Small intestine (tissue), 7 donors: ENCODE measurements at regions not wholly inside any gene's neighbourhood (a gene's known extent, or its start where the extent isn't known, plus 50 kb on each side); places are given as distances from the start of the nearest gene placed in this dataset.
A peak's percentile ranks its signal among the peaks of the same experiment; 100 is the strongest.

Experiments
- DNase-seq, 2 donors: peaks; one replicate each; pipeline versions ENCODE4 v3.0.0 to v3.0.0-alpha.2; 2013
- FAIRE-seq: peaks from 2 replicates; lab custom pipeline; 2012; peaks lifted over from hg19 to GRCh38; lab: Jason Lieb, UNC
- H3K27ac ChIP-seq, 3 donors: one replicate each; pipeline ENCODE4 v1.5.1; 2013; ENCODE audit warnings: low read length in 2 of 3, mild to moderate bottlenecking in 2 of 3, control low read depth in 1 of 3, inconsistent platforms in 1 of 3, low read depth in 1 of 3, moderate library complexity in 1 of 3
- H3K27me3 ChIP-seq, 3 donors: one replicate each; pipeline ENCODE4 v1.6.1; 2013; ENCODE audit warnings: low read length in 3 of 3, inconsistent platforms in 1 of 3; ENCODE audit not compliant: control insufficient read depth in 3 of 3, insufficient read depth in 3 of 3
- H3K36me3 ChIP-seq, 3 donors: one replicate each; pipeline ENCODE4 v1.6.1; 2013; ENCODE audit warnings: low read length in 3 of 3, inconsistent platforms in 1 of 3, low read depth in 1 of 3, mild to moderate bottlenecking in 1 of 3, moderate library complexity in 1 of 3; ENCODE audit not compliant: control insufficient read depth in 3 of 3, insufficient read depth in 2 of 3
- H3K4me1 ChIP-seq, 3 donors: one replicate each; pipeline ENCODE4 v1.6.1; 2013; ENCODE audit warnings: low read length in 2 of 3, inconsistent platforms in 1 of 3, low read depth in 1 of 3, mild to moderate bottlenecking in 1 of 3, moderate library complexity in 1 of 3; ENCODE audit not compliant: control insufficient read depth in 3 of 3, insufficient read depth in 2 of 3
- H3K4me3 ChIP-seq, 3 donors: one replicate each; pipeline ENCODE4 v1.5.1; 2013; ENCODE audit warnings: low read length in 3 of 3, control low read depth in 1 of 3, inconsistent platforms in 1 of 3, low read depth in 1 of 3, mild to moderate bottlenecking in 1 of 3, moderate library complexity in 1 of 3
- H3K9me3 ChIP-seq, 2 donors: one replicate each; pipeline ENCODE4 v1.6.1; 2013; ENCODE audit warnings: low read depth in 1 of 2, low read length in 1 of 2; ENCODE audit not compliant: control insufficient read depth in 2 of 2, insufficient read depth in 1 of 2
- WGBS, 3 donors: extraction: QIAGEN DNeasy Blood & Tissue Kit; methylation state at CpG; one replicate each; pipeline ENCODE4 v1.1.7; 2013; 5-methylcytosine and 5-hydroxymethylcytosine counted together
- donor health status: healthy with polysubstance abuse.
- donor health status: control.
- donor health status: control.
- donor health status: Bipolar disorder and iron deficiency.
- donor health status: healthy.

DNA sequence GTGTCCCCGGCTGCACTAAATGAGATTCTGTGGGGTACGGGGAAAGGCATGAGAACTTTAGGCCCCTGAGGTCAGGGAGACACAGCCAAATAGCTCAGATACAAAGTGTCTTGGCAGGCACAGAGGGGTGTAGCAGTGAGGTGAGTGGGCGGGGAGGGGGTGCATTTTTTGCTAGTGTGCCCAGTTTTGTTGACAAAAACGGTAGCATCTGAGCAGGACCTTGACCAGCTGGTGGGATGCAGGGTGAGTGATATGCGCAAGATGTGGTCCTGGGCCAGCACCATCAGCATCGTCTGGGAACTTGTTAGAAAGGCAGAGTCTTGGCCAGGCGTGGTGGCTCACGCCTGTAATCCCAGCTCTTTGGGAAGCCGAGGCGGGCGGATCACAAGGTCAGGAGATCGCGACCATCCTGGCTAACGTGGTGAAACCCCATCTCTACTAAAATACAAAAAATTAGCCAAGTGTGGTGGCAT is 127.3 kb upstream of the LGALSL start:
- 75 to 84% (median 81%) methylated on average over 13 to 14 of the region's 14 CpGs for WGBS, 3 donors
- H3K36me3 ChIP-seq, result no peaks in the 10 kb centered on the region
- H3K4me1 ChIP-seq, result peaks cover 0 to 8% (median 4%) of the 10 kb centered on the region in 3 donors
- DNase-seq (no peak), FAIRE-seq (no peak)
- no peaks in the 10 kb centered on the region for H3K27me3 ChIP-seq
- no peaks in the 10 kb centered on the region for H3K9me3 ChIP-seq
- peak overlapping the region in 1 of 3 donors; percentile 68 for H3K27ac ChIP-seq
- H3K4me3 ChIP-seq, result no peak overlapping the region

DNA sequence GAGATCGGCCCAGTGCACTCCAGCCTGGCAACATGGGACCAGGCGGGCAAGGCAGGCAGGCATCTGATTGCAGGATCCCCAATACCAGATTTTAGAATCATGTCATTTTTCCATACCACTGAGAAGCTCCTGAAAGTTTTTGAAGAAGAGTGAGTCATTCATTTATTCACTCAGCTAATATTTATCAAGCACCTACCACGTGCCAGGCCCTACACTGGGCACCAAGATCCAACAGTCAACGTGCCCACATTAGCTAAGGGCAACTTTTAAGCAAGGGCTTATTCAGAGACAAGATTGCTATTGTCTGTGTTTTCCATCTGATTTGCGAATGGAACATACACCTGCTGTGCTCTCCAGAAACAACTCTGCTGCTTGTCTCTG is 126.8 kb upstream of the LGALSL start:
- Histone ChIP-seq H3K27ac (peak overlapping the region in 1 of 3 donors; percentile 38), H3K36me3 (no peaks in the 10 kb centered on the region), H3K27me3 (no peaks in the 10 kb centered on the region), H3K4me1 (peaks cover 0 to 10% (median 4%) of the 10 kb centered on the region in 3 donors), H3K9me3 (no peaks in the 10 kb centered on the region), H3K4me3 (no peak overlapping the region)
- WGBS, 3 donors, result 67 to 76% (median 73%) methylated on average over 5 of the region's 5 CpGs
- DNase-seq (no peak), FAIRE-seq (no peak)

GRCh38 chr2:64327510-64328414 is 126.2 kb upstream of the LGALSL start:
- no peak overlapping the region for H3K4me3 ChIP-seq
- peak overlapping the region in 2 of 3 donors; percentile 3 to 62 for H3K27ac ChIP-seq
- FAIRE-seq (no peak), DNase-seq (no peak)
- no peaks in the 10 kb centered on the region for H3K27me3 ChIP-seq
- 51 to 81% (median 74%) methylated on average over 16 of the region's 16 CpGs for WGBS, 3 donors
- H3K9me3 ChIP-seq, result no peaks in the 10 kb centered on the region
- peaks cover 0 to 14% (median 4%) of the 10 kb centered on the region in 3 donors for H3K4me1 ChIP-seq
- H3K36me3 ChIP-seq, result no peaks in the 10 kb centered on the region

DNA sequence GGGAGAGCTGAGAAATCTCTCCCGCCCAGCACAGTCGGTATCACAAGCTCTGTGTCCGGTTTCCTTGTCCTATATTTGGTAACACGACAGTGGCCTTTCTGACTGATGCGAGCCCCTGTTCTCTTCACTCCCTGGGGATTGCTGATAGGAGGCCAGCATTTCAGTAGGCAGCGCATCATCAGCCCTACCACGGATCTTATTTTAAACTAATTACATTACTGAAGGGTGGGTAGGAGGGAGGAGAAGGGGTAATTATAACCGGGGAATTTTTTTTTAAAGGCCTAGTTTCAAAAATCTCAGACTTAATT is 125.6 kb upstream of the LGALSL start:
- Histone ChIP-seq H3K27me3 (no peaks in the 10 kb centered on the region), H3K4me1 (peaks cover 0 to 14% (median 4%) of the 10 kb centered on the region in 3 donors), H3K27ac (peak overlapping the region in 1 of 3 donors; percentile 62), H3K36me3 (no peaks in the 10 kb centered on the region), H3K4me3 (no peak overlapping the region), H3K9me3 (no peaks in the 10 kb centered on the region)
- FAIRE-seq (no peak), DNase-seq (no peak)
- 69 to 83% (median 82%) methylated on average over 8 of the region's 8 CpGs for WGBS, 3 donors

DNA sequence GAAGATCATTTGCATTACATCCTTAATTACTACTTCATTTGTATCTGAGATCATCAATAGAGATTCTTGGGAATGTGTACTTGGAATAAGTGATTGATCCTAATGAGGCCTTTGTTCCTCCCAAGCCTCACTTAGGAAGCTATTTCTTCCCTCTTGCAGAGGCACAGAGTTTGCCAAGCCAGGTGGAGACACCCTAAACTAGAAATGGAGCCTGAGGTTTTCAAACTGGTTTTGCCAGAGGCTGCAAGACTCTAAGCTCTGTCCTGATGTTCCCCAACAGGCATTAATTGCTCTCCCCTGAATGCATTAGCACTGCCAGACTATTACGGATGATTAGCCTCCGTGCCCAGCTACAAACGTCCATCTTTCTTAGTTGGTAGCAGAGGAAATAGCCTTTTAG is 125.2 kb upstream of the LGALSL start:
- WGBS, 3 donors, result 86 to 91% (median 89%) methylated on average over 3 of the region's 3 CpGs
- Histone ChIP-seq H3K27ac (no peak overlapping the region), H3K27me3 (no peaks in the 10 kb centered on the region), H3K4me1 (peaks cover 0 to 14% (median 4%) of the 10 kb centered on the region in 3 donors), H3K4me3 (no peak overlapping the region), H3K36me3 (no peaks in the 10 kb centered on the region), H3K9me3 (no peaks in the 10 kb centered on the region)
- no peak for DNase-seq
- no peak for FAIRE-seq

DNA sequence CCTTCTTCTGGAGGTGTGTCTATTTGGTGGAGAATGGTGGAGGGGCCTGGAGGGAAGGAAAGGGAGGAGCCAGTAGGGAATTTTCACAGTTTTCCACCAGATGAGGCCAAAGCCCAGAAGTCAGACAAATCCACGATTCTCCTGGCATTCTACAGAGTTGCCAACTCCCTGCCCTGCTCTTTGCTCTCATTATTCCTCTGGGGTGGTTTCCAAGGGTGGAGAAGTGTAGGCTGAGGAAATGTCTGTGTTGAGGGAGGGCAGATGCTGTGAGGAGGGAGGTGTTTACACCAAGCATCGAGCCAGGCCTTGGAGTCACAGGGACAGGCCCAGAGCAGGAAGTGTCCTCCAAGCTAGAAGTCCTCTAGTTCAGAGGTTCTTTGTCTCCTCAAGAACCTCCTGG is 124.1 kb upstream of the LGALSL start:
- 8 to 24% (median 19%) methylated on average over 2 of the region's 2 CpGs for WGBS, 3 donors
- no peaks in the 10 kb centered on the region for H3K27me3 ChIP-seq
- no peak for FAIRE-seq
- peak; percentile 48 to 81 for DNase-seq
- peaks cover 0 to 14% (median 4%) of the 10 kb centered on the region in 3 donors for H3K4me1 ChIP-seq
- no peaks in the 10 kb centered on the region for H3K9me3 ChIP-seq
- H3K27ac ChIP-seq, result peak overlapping the region; percentile 25 to 65 (median 26)
- H3K36me3 ChIP-seq, result no peaks in the 10 kb centered on the region
- H3K4me3 ChIP-seq, result no peak overlapping the region

GRCh38 chr2:64330281-64331113 is 123.5 kb upstream of the LGALSL start:
- Histone ChIP-seq H3K36me3 (no peaks in the 10 kb centered on the region), H3K9me3 (no peaks in the 10 kb centered on the region), H3K27ac (peak overlapping the region in 2 of 3 donors; percentile 25 to 65), H3K4me3 (no peak overlapping the region), H3K4me1 (peaks cover 0 to 14% (median 4%) of the 10 kb centered on the region in 3 donors), H3K27me3 (no peaks in the 10 kb centered on the region)
- 15 to 19% (median 17%) methylated on average over 10 of the region's 10 CpGs for WGBS, 3 donors
- FAIRE-seq (no peak), DNase-seq (peak; percentile 78 to 87)

GRCh38 chr2:64331114-64331645 is 122.8 kb upstream of the LGALSL start:
- Histone ChIP-seq H3K36me3 (no peaks in the 10 kb centered on the region), H3K4me3 (no peak overlapping the region), H3K4me1 (peaks cover 0 to 14% (median 4%) of the 10 kb centered on the region in 3 donors), H3K27ac (peak overlapping the region in 1 of 3 donors; percentile 41), H3K9me3 (no peaks in the 10 kb centered on the region), H3K27me3 (no peaks in the 10 kb centered on the region)
- 52 to 55% (median 54%) methylated on average over 6 of the region's 6 CpGs for WGBS, 3 donors
- FAIRE-seq (no peak), DNase-seq (no peak)
